ENCODE measurements at regions not wholly inside any gene's neighbourhood (a gene's known extent, or its start where the extent isn't known, plus 50 kb on each side); places are given as distances from the start of the nearest gene placed in this dataset.

DNA sequence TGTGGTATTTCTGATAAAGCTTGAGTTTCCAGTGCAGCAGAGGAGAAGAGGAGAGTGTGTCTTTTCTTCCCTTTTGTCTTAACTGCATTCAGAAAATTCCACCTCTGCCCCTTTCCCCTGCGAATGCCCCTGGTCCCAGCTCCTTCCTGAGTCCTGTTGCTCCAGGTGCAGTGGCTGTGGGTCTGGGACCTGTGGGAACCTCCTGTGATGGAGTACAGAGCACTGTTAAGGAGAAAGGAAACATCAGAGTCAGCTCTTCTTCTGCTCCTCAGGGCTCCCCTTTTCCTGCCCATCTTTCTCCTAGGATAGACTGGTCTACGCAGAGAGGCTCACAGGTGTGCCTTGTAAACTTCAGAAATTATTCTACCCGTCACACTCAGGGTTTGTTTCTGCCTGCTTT is 165.8 kb upstream of the ROPN1 start:
- H3K27me3 Mint-ChIP-seq, result no peaks in the 10 kb centered on the region
- no peak overlapping the region for H3K4me3 Mint-ChIP-seq
- TF ChIP-seq, protein P1, sequence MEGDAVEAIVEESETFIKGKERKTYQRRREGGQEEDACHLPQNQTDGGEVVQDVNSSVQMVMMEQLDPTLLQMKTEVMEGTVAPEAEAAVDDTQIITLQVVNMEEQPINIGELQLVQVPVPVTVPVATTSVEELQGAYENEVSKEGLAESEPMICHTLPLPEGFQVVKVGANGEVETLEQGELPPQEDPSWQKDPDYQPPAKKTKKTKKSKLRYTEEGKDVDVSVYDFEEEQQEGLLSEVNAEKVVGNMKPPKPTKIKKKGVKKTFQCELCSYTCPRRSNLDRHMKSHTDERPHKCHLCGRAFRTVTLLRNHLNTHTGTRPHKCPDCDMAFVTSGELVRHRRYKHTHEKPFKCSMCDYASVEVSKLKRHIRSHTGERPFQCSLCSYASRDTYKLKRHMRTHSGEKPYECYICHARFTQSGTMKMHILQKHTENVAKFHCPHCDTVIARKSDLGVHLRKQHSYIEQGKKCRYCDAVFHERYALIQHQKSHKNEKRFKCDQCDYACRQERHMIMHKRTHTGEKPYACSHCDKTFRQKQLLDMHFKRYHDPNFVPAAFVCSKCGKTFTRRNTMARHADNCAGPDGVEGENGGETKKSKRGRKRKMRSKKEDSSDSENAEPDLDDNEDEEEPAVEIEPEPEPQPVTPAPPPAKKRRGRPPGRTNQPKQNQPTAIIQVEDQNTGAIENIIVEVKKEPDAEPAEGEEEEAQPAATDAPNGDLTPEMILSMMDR (conservative IDR thresholded peaks at IDR 0.05), result no peak
- no peak overlapping the region for H3K27ac Mint-ChIP-seq
- no peak for DNase-seq (ENCODE audit: extremely low spot score, unreplicated experiment)
- no peaks in the 10 kb centered on the region for H3K4me1 Mint-ChIP-seq (ENCODE audit: unreplicated experiment)
- H3K9me3 Mint-ChIP-seq, result no peaks in the 10 kb centered on the region
- H3K36me3 Mint-ChIP-seq, result no peaks in the 10 kb centered on the region

DNA sequence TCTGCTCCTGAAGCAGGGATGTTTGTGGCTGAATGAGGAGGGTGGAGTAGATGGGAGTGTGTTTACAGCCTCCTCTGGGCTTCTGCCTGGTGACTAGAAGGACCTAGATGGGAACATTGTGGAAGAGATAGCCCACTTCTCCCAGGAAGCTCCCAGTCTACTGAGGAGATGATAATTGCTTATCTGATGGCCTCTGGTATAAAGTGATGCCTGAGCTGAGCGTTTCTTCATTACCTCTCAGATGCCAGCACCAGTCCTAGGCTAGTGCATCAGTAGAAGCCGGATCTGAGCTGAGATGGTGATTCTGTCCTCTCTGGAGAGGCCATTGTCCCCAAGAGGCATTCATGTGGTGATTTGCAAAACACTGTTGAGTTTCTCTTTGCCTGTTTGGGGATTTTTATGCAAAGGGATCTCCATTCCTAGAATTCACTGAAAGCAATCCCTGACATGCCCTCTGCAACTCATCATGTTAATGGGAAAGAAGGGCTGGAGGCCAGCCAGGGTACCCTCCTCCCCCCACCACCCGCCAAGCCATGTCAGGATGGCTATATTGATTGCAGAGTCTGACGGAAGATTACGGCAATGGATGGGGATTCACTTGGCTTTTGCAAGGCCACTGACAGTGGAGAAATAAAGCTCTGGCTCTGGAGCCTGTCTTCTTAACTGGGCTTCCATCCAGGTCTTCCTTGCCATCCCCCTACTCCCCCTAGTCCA is 166.4 kb upstream of the ROPN1 start:
- Mint-ChIP-seq H3K27me3 (no peaks in the 10 kb centered on the region), H3K9me3 (no peaks in the 10 kb centered on the region), H3K36me3 (no peaks in the 10 kb centered on the region), H3K4me1 (ENCODE audit: unreplicated experiment) (no peaks in the 10 kb centered on the region), H3K27ac (no peak overlapping the region), H3K4me3 (no peak overlapping the region)
- no peak for DNase-seq (ENCODE audit: extremely low spot score, unreplicated experiment)
- TF ChIP-seq, protein P1 (conservative IDR thresholded peaks at IDR 0.05), result no peak

GRCh38 chr3:124161448-124161847 is 169.5 kb upstream of the ROPN1 start:
- no peak overlapping the region for H3K4me3 Mint-ChIP-seq
- H3K27ac Mint-ChIP-seq, result no peak overlapping the region
- H3K27me3 Mint-ChIP-seq, result no peaks in the 10 kb centered on the region
- peaks cover 4% of the 10 kb centered on the region for H3K36me3 Mint-ChIP-seq
- TF ChIP-seq, protein P1 (conservative IDR thresholded peaks at IDR 0.05), result no peak
- H3K4me1 Mint-ChIP-seq (ENCODE audit: unreplicated experiment), result peaks cover 5% of the 10 kb centered on the region
- H3K9me3 Mint-ChIP-seq, result no peaks in the 10 kb centered on the region
- no peak for DNase-seq (ENCODE audit: extremely low spot score, unreplicated experiment)

DNA sequence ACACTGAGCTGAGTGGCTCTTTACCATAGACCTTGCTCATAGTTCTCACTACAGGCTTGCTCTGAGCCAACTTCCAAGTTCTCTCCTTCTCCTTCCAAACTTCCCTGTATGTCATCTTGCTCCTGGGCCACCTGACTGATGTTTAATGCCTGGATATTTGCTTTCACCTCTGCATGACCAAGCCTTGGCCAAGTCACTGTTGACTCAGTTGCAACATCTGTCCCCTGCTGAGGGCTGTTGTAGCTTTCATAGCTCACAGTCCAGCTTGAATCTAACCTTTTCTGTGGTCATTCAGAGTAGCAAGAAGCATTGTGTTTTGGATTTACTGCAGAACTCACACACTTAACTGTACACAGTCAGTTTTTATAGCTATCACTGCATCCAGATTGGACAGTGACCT is 171.8 kb upstream of the ROPN1 start:
- DNase-seq (ENCODE audit: extremely low spot score, unreplicated experiment), result no peak
- no peaks in the 10 kb centered on the region for H3K27me3 Mint-ChIP-seq
- peaks cover 4% of the 10 kb centered on the region for H3K36me3 Mint-ChIP-seq
- H3K4me3 Mint-ChIP-seq, result no peak overlapping the region
- TF ChIP-seq, protein P1 (conservative IDR thresholded peaks at IDR 0.05), result no peak
- no peak overlapping the region for H3K27ac Mint-ChIP-seq
- H3K9me3 Mint-ChIP-seq, result no peaks in the 10 kb centered on the region
- peaks cover 5% of the 10 kb centered on the region for H3K4me1 Mint-ChIP-seq (ENCODE audit: unreplicated experiment)

DNA sequence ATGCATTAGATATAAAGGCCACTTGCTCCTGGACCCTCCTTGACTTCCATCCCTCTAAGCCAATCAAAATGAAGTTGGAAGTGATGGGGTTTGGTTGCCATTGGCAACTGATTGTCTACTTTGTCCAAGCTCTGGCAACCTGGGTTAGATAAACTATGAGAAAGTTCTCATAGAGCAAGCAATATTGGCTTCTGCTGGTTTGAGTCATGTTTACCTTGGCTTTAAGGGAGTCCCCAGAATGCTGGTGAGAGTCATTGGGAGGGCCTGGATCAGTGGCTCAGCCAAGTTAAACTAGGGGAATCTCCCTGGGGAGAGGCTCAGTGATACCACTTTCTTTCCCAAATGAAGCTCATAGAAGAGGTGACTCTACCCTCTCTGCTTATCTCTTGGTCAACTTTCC is 176.3 kb upstream of the ROPN1 start:
- H3K4me1 Mint-ChIP-seq (ENCODE audit: unreplicated experiment), result peaks cover 20% of the 10 kb centered on the region
- no peaks in the 10 kb centered on the region for H3K27me3 Mint-ChIP-seq
- TF ChIP-seq, protein P1 (conservative IDR thresholded peaks at IDR 0.05), result no peak
- peaks cover 4% of the 10 kb centered on the region for H3K36me3 Mint-ChIP-seq
- no peak overlapping the region for H3K27ac Mint-ChIP-seq
- DNase-seq (ENCODE audit: extremely low spot score, unreplicated experiment), result no peak
- no peak overlapping the region for H3K4me3 Mint-ChIP-seq
- no peaks in the 10 kb centered on the region for H3K9me3 Mint-ChIP-seq
